Activated CD4-positive, alpha-beta T cell treated with anti-CD3 and anti-CD28 coated beads for 4 hours (primary cell): ENCODE measurements at regions not wholly inside any gene's neighbourhood (a gene's known extent, or its start where the extent isn't known, plus 50 kb on each side); places are given as distances from the start of the nearest gene placed in this dataset.
"Not testable (repeated sequence)": the region's sequence is repeated elsewhere in the genome, so short reads cannot be mapped to it uniquely, and the experiment has no call there.

Experiments
- DNase-seq, 2 donors: peaks; one replicate each; pipeline ENCODE4 v3.0.0-alpha.2; 2020

- no peak for DNase-seq
Measured at GRCh38 chr14:30225176-30225575, 297.5 kb upstream of the PRKD1 start.

DNA sequence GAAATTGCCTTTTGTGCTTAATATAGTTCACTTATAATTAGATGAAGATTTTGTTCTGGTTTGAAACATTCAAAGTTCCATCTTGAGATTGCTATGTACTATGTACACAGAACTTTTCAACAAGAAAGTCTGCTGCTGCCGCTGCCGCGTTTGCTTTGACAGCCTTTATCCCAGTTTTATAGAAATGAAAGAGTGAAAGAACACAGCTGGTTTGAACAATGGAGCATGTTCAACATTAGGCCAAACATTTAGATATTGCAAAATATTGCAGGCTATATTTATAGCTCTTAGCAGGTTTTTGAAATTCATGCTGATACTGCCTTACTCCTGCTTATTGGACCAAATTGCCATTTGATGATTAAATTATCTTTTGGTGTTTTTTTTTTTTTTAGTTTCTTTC, 299.8 kb upstream of the PRKD1 start:
- DNase-seq, result no peak

DNA sequence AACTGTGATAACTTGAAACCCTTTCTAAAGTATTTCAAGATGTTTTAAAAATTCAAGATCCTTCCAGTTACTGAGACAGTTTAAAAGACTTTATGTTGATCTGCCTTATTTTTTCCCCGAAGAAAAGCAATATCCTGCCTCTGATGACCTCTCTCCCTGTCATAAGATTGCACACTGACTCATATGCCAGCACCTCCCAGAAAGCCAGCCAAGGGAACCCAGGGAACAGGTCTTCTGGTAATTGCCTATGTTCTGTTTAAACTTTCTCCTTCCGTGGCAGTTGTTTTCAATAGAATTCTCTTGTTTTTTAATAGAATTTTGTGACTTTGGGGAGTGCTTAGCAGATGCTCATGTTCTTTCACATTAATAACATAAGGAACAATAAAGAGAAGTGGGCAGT, 300.2 kb upstream of the PRKD1 start:
- DNase-seq, result no peak

GRCh38 chr14:30230719-30231118, 303.1 kb upstream of the PRKD1 start:
- no peak for DNase-seq

- no peak for DNase-seq
Measured at GRCh38 chr14:30234966-30235365, 307.3 kb upstream of the PRKD1 start.

- DNase-seq, result no peak
Measured at GRCh38 chr14:30235485-30235884, 307.8 kb upstream of the PRKD1 start.

GRCh38 chr14:30238936-30239335, 311.3 kb upstream of the PRKD1 start:
- no peak for DNase-seq

DNA sequence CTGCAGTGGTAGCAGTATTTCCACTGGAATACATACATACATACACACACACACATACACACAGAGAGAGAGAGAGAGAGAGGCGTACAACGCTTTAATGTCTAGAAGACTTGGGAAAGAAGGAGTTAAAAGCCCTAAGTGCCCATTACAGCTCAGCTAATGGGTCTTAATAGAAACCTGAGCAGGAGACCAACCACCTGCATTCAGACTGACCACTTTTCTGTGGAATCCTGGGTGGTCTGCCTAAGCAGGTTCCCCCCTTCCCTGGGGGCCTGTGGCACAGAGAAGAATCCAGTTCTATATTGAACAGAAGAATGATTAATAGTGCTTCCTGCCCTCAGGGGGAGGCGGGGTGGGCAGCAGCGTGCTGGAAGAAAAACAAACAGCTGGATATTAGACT, 312.4 kb upstream of the PRKD1 start:
- no peak for DNase-seq

GRCh38 chr14:30240685-30241084, 313.0 kb upstream of the PRKD1 start:
- no peak for DNase-seq

DNA sequence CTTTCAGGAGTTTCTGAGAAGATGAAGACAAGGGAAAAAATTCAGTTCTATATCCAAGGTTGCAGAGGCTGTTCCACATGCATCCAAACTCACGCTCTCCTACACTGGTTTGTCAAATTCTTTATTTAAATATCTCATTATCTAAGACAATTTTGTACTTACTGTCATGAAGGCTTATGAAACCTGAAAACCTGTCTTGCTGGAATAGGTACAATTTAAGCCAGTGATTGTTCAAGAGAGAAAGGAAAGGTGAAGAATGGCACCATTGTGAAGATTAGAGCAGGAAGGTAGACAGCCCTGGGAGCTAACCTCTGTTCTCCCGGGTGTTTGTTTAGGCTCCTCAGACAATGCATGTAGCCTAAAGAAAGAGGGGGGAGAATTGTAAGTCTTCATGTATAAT, 315.1 kb upstream of the PRKD1 start:
- no peak for DNase-seq

GRCh38 chr14:30243207-30243606, 315.6 kb upstream of the PRKD1 start:
- DNase-seq, result no peak

GRCh38 chr14:30243805-30244204, 315.2 kb upstream of the G2E3 start:
- no peak for DNase-seq

- DNase-seq, result not testable (repeated sequence)
Measured at GRCh38 chr14:30244348-30244747, 314.6 kb upstream of the G2E3 start.

DNA sequence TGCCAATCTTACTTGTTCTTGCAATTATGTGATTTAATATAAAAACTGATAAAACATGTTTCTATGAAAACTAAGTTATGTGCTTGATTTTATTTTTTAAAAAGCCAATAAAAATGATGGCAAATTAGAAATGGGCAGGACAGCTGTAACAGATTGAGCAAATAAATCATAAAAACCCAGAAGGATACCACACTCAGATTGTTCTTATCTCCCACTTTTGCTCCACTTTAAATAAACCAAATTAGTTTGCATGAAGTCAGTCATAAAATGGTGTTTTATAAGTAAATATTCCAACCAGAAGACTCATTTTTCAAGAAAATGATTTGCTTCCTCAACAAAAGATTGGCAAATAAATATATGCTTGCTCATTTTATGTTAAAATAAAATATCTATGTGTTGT, 307.9 kb upstream of the G2E3 start:
- no peak for DNase-seq

GRCh38 chr14:30251557-30252100, 307.3 kb upstream of the G2E3 start:
- DNase-seq, result no peak

DNA sequence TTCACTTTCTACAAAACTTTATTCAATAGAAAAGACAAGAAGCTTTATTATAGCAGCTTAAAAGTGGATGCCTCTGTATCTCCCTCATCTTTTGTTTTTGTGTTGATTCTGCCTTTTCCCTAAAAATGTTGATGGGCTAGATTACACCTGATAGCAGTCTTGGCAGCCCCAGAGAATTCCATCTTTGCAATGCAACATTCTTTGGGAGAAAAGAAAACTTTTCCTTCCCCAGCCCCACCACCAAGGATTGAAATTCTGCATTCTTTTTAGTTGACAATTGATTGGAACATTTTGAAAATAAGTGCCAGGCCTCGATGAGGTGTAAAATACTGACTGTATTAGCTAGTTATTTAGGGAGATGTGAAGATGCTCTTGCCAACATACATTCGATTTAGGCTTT, 306.8 kb upstream of the G2E3 start:
- no peak for DNase-seq

DNA sequence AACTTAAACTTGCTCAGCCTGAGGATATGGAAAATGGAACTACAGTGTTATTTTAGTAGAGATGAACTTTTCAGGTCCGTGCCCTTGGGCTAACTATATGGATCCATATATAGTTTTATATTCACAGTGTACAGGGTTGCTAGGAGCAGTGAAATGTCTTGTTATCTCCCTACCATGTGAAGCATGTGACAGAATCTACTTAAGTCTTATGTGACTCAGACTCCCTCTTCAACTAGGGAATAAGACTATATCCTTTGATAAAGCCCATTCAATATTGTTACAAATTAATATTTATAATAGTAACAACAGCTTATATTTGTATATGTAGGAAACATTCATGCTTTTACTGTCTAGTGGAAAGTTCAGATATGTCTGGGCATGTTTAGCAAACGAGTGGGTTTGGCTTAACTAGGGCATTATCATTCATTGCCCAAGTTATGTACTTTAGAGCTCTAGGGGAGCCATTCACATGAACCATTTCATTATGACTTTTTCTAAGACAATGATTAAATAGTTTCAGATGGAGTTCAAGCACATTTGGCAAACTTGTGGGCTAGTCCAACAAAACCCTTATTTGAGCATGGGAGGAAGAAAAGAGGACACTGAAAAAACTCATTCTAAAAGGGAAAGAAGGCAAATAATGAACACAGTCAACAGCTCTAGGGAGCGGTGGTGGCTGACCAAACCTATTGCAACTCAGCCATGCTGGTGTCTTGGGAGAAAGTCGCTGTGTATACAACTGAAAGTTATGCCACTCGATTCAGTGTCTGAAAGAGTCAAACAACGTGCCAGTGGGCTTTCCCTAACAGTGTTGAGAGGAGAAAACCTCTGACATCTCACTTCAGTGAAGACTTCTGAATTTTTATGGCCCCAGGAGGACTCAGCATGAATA, 305.9 kb upstream of the G2E3 start:
- no peak for DNase-seq

- no peak for DNase-seq
Measured at GRCh38 chr14:30256627-30257026, 302.3 kb upstream of the G2E3 start.

- DNase-seq, result no peak
Measured at GRCh38 chr14:30257946-30258661, 300.9 kb upstream of the G2E3 start.

- no peak for DNase-seq
Measured at GRCh38 chr14:30260833-30261607, 297.9 kb upstream of the G2E3 start.

GRCh38 chr14:30264161-30264560, 294.8 kb upstream of the G2E3 start:
- no peak for DNase-seq

DNA sequence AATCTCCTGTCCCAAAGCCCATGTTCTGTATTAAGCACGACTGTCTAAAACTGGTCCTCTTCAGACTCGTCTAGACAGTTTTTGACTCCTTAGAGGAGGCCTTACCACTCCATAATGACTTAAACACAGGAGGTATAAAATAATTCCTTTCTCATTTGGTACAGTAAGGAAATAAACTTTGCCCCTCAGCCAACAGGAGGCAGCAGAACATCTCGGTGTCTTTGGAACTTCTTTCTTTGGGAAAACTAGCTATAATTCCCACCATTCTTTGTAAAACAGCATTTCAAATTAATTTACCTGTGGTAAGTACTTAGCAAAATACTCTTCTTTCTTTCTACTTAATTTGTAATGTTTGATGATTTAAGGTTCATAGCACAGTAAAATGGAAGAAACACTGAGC, 292.7 kb upstream of the G2E3 start:
- no peak for DNase-seq

- DNase-seq, result no peak
Measured at GRCh38 chr14:30267141-30267540, 291.8 kb upstream of the G2E3 start.
